ENCODE measurements at regions not wholly inside any gene's neighbourhood (a gene's known extent, or its start where the extent isn't known, plus 50 kb on each side); places are given as distances from the start of the nearest gene placed in this dataset.

DNA sequence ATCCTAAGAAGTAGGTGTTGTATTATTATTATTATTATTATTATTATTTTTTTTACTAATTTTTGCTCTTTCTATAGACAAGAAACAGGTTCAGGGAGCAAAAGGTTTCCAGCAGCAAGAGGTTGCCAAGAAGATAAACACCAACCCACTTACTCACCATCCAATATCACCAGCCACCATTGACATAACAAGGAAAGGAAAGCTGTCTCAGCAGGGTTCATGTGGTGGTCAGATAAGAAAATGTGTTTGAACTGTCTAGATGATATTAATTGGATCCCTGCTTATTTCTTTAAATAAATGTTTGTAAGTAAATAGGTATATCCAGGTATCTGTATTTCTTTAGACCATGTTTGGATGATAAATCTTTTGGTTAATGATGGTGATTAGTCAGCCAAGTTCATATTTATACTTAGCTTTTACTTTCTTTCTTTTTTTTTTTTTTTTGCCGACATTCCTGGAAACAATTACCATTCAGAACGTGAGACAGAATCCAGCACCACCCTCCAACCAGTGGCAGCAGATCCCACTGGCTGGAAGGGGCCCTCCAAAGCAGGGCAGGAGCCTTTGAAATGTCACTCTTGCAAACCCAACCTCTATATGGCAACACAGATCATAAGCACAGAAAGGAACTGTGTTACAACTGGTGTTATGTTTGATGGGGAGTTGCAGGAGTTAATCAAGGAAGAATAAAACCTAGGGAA, 139.2 kb upstream of the ECI2 start (continued):
- TF ChIP-seq RCOR1 (IDR thresholded peaks at IDR 0.05; ENCODE audit: borderline replicate concordance in 1 of 2, low read depth in 2 of 2, low read length in 2 of 2) (peak in 1 of 2 experiments; percentile 21; a peak in 1 of 4 replicates), KDM1A (IDR thresholded peaks at IDR 0.05) (0 out of 4 replicates have a peak, but pooled peaks of 1 of the 2 experiments have one; percentile 12), CBFA2T3 (IDR thresholded peaks at IDR 0.05) (peak; percentile 92), NFIC (IDR thresholded peaks at IDR 0.05) (peak; percentile 61), TRIM24 (IDR thresholded peaks at IDR 0.05) (peak; percentile 36 to 80; a peak in 3 of 4 replicates), POLR3G (IDR thresholded peaks at IDR 0.05; ENCODE audit: extremely low read depth, insufficient read length, insufficient replicate concordance) (no peak), GTF2E2 (tag; IDR thresholded peaks at IDR 0.05) (no peak), SMARCE1 (IDR thresholded peaks at IDR 0.05) (0 out of 2 replicates have a peak, but pooled peaks have one; percentile 14), HNRNPUL1 (IDR thresholded peaks at IDR 0.05; ENCODE audit: low read length) (no peak), POLR2G (IDR thresholded peaks at IDR 0.05; ENCODE audit: low read depth, low read length) (no peak), CHD4 (IDR thresholded peaks at IDR 0.05; ENCODE audit: insufficient read depth, insufficient replicate concordance, low read depth, low read length, poor library complexity, severe bottlenecking) (no peak), TEAD2 (tag; IDR thresholded peaks at IDR 0.05) (no peak), HNRNPL (IDR thresholded peaks at IDR 0.05; ENCODE audit: low read depth, low read length) (no peak), ZNF766 (CRISPR knock-in tag; conservative IDR thresholded peaks at IDR 0.05) (peak; percentile 33; the same call in 1 of the 2 replicates), EP300 (IDR thresholded peaks at IDR 0.05; ENCODE audit: low read length) (peak; percentile 81), KLF16 (IDR thresholded peaks at IDR 0.05) (peak; percentile 83; the same call in 1 of the 2 replicates)
- TF ChIP-seq, protein P1, sequence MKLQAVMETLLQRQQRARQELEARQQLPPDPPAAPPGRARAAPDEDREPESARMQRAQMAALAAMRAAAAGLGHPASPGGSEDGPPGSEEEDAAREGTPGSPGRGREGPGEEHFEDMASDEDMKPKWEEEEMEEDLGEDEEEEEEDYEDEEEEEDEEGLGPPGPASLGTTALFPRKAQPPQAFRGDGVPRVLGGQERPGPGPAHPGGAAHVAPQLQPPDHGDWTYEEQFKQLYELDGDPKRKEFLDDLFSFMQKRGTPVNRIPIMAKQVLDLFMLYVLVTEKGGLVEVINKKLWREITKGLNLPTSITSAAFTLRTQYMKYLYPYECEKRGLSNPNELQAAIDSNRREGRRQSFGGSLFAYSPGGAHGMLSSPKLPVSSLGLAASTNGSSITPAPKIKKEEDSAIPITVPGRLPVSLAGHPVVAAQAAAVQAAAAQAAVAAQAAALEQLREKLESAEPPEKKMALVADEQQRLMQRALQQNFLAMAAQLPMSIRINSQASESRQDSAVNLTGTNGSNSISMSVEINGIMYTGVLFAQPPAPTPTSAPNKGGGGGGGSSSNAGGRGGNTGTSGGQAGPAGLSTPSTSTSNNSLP (IDR thresholded peaks at IDR 0.05; ENCODE audit: borderline replicate concordance, low read depth, low read length): 0 out of 2 replicates have a peak, but pooled peaks have one; percentile 54
- TF ChIP-seq, protein P2, sequence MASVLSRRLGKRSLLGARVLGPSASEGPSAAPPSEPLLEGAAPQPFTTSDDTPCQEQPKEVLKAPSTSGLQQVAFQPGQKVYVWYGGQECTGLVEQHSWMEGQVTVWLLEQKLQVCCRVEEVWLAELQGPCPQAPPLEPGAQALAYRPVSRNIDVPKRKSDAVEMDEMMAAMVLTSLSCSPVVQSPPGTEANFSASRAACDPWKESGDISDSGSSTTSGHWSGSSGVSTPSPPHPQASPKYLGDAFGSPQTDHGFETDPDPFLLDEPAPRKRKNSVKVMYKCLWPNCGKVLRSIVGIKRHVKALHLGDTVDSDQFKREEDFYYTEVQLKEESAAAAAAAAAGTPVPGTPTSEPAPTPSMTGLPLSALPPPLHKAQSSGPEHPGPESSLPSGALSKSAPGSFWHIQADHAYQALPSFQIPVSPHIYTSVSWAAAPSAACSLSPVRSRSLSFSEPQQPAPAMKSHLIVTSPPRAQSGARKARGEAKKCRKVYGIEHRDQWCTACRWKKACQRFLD (CRISPR knock-in tag; IDR thresholded peaks at IDR 0.05): no peak
- TF ChIP-seq, protein P3, sequence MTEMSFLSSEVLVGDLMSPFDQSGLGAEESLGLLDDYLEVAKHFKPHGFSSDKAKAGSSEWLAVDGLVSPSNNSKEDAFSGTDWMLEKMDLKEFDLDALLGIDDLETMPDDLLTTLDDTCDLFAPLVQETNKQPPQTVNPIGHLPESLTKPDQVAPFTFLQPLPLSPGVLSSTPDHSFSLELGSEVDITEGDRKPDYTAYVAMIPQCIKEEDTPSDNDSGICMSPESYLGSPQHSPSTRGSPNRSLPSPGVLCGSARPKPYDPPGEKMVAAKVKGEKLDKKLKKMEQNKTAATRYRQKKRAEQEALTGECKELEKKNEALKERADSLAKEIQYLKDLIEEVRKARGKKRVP (CRISPR knock-in tag; IDR thresholded peaks at IDR 0.05): no peak
- TF ChIP-seq, protein P4, sequence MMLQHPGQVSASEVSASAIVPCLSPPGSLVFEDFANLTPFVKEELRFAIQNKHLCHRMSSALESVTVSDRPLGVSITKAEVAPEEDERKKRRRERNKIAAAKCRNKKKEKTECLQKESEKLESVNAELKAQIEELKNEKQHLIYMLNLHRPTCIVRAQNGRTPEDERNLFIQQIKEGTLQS (IDR thresholded peaks at IDR 0.05): peak; percentile 55; the same call in 1 of the 2 replicates
- TF ChIP-seq, protein P4 (CRISPR knock-in tag; conservative IDR thresholded peaks at IDR 0.05): no peak

Measured in K562 (cell line).